ENCODE measurements at regions not wholly inside any gene's neighbourhood (a gene's known extent, or its start where the extent isn't known, plus 50 kb on each side); places are given as distances from the start of the nearest gene placed in this dataset.

DNA sequence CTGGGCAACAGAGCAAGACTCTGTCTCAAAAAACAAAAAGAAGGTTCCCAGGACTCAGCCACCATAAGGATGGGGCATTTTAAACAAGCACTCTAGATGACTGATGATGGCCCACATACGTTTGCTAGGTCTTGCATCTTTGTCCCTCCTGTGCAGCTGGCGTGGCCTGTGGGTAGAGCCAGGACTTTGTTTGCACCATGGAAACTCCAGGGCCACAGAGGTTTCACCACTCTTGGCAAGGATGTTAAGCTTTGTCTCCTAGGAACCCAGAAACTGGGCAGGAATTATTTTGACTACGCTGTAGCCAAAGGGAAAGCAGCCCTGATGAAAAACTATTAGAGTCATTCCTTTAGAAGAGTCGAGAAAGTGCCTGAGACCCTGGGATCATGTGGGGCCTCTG lies 54.1 kb upstream of the CALM2 start:
- FAIRE-seq (no peak), DNase-seq (ENCODE audit: low read depth, low spot score) (no peak)
- Histone ChIP-seq H3K4me1 (ENCODE audit: control insufficient read depth, extremely low read depth, insufficient read depth, low read length) (peaks cover 6% of the 10 kb centered on the region), H3K27me3 (ENCODE audit: control insufficient read depth in 2 of 2, insufficient read depth in 2 of 2, low read length in 2 of 2) (no peaks in the 10 kb centered on the region), H3K4me3 (replicated peaks in 1 of 3; ENCODE audit: insufficient read depth in 1 of 3, low read depth in 1 of 3, low read length in 3 of 3) (no peak overlapping the region), H3K27ac (ENCODE audit: insufficient read depth, low read depth, low read length) (no peak overlapping the region), H3K79me2 (ENCODE audit: control insufficient read depth, insufficient read depth, low read length) (no peaks in the 10 kb centered on the region), H3K9ac (replicated peaks; ENCODE audit: extremely low read depth, insufficient read depth, low read length) (no peak overlapping the region), H2AFZ (ENCODE audit: low read depth, low read length) (no peak overlapping the region), H3K36me3 (ENCODE audit: control insufficient read depth in 2 of 2, extremely low read depth in 1 of 2, insufficient read depth in 2 of 2, low read length in 2 of 2) (no peaks in the 10 kb centered on the region), H3K9me3 (replicated peaks; ENCODE audit: control insufficient read depth, insufficient read depth, low read length) (no peaks in the 10 kb centered on the region), H3K9me1 (replicated peaks; ENCODE audit: control insufficient read depth, extremely low read depth, insufficient read depth, low read length) (no peaks in the 10 kb centered on the region), H4K20me1 (replicated peaks; ENCODE audit: control insufficient read depth, extremely low read depth, insufficient read depth, low read length) (no peaks in the 10 kb centered on the region), H3K4me2 (ENCODE audit: insufficient read depth, low read length) (no peak overlapping the region)
- ChIA-PET CTCF (interaction anchor here (1.1 kb wide), 1 partner anchor 24 kb away, joined by 3 read pairs; no protein-coding TSS in a partner anchor), POLR2A (no interaction called here)
- BruUV-seq (replicated peaks): no TSS peak
- TF ChIP-seq GATA2 (IDR thresholded peaks at IDR 0.05; ENCODE audit: insufficient read depth, insufficient read length, low read depth, low read length): no peak
- no peak for TF ChIP-seq POLR2A (IDR thresholded peaks at IDR 0.05; ENCODE audit: low read depth, low read length)
- TF ChIP-seq EZH2 (IDR thresholded peaks at IDR 0.05; ENCODE audit: borderline replicate concordance, low read depth, low read length, severe bottlenecking): no peak
- TF ChIP-seq JUN (IDR thresholded peaks at IDR 0.05; ENCODE audit: borderline replicate concordance, insufficient read depth, insufficient read length, low read depth): no peak
- TF ChIP-seq, protein P1, sequence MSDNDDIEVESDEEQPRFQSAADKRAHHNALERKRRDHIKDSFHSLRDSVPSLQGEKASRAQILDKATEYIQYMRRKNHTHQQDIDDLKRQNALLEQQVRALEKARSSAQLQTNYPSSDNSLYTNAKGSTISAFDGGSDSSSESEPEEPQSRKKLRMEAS (IDR thresholded peaks at IDR 0.05; ENCODE audit: insufficient read depth, insufficient read length): no peak
- TF ChIP-seq MYC (IDR thresholded peaks at IDR 0.05; ENCODE audit: low read depth, low read length): no peak
- no peak for TF ChIP-seq POLR2AphosphoS5 (IDR thresholded peaks at IDR 0.05; ENCODE audit: insufficient read depth, low read depth, low read length)
- intact Hi-C loops (cut with micrococcal nuclease) (no loop called here), dilution Hi-C loops (cut with MboI; ENCODE audit: extremely low pct_ligation_motif_present, low sequenced_read_pairs) (no loop called here)

DNA sequence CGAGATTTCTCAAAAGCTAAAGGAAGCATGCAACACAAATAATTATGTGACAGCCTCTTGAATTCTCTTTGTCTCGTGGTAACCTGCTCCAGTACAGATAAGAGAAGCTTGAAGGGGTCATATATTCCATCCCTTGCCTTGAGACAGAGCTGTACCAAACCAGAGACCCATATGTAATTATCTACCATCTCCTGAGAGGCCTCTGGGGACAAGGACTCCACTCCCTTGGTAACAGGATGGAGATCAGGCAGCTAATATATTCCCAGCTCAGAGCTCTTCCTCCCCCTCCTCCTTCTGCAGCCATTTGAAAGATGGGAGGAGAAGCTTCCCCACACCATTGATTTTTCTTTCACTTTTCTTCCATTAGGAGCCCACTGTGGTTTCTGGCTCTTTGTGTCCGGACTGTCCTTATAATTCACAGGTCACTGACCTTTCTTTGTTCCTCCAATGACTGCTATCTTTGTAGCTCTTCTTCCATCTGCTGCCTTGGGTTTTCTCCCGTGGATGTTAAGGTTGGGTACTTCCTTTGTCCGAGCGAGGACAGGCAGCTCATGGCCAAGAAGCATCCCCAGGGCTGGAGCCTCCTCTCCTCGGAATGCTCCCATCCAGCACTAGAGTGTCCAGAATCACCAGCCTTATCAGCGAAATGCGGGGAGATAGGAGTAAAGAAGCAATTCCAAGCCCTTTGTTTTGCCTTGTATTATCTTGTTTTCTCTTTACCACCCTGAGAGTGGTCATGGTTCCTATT lies 51.4 kb upstream of the CALM2 start:
- no peak overlapping the region for H3K9ac ChIP-seq (replicated peaks; ENCODE audit: extremely low read depth, insufficient read depth, low read length)
- POLR2A ChIA-PET: interaction anchor here (0.6 kb wide), 1 partner anchor 25 kb away, joined by 5 read pairs; no protein-coding TSS in a partner anchor
- H3K36me3 ChIP-seq (ENCODE audit: control insufficient read depth in 2 of 2, extremely low read depth in 1 of 2, insufficient read depth in 2 of 2, low read length in 2 of 2): no peaks in the 10 kb centered on the region
- intact Hi-C loops (cut with micrococcal nuclease) (no loop called here), dilution Hi-C loops (cut with MboI; ENCODE audit: extremely low pct_ligation_motif_present, low sequenced_read_pairs) (no loop called here)
- no peak overlapping the region for H2AFZ ChIP-seq (ENCODE audit: low read depth, low read length)
- no peaks in the 10 kb centered on the region for H3K9me1 ChIP-seq (replicated peaks; ENCODE audit: control insufficient read depth, extremely low read depth, insufficient read depth, low read length)
- no peaks in the 10 kb centered on the region for H4K20me1 ChIP-seq (replicated peaks; ENCODE audit: control insufficient read depth, extremely low read depth, insufficient read depth, low read length)
- no peak overlapping the region for H3K27ac ChIP-seq (ENCODE audit: insufficient read depth, low read depth, low read length)
- DNase-seq (ENCODE audit: low read depth, low spot score) (no peak), FAIRE-seq (no peak)
- no peaks in the 10 kb centered on the region for H3K27me3 ChIP-seq (ENCODE audit: control insufficient read depth in 2 of 2, insufficient read depth in 2 of 2, low read length in 2 of 2)
- no peak overlapping the region for H3K4me3 ChIP-seq (replicated peaks in 1 of 3; ENCODE audit: insufficient read depth in 1 of 3, low read depth in 1 of 3, low read length in 3 of 3)
- BruUV-seq (replicated peaks): no TSS peak
- no peak overlapping the region for H3K4me2 ChIP-seq (ENCODE audit: insufficient read depth, low read length)
- no peaks in the 10 kb centered on the region for H3K9me3 ChIP-seq (replicated peaks; ENCODE audit: control insufficient read depth, insufficient read depth, low read length)
- TF ChIP-seq, protein P2, sequence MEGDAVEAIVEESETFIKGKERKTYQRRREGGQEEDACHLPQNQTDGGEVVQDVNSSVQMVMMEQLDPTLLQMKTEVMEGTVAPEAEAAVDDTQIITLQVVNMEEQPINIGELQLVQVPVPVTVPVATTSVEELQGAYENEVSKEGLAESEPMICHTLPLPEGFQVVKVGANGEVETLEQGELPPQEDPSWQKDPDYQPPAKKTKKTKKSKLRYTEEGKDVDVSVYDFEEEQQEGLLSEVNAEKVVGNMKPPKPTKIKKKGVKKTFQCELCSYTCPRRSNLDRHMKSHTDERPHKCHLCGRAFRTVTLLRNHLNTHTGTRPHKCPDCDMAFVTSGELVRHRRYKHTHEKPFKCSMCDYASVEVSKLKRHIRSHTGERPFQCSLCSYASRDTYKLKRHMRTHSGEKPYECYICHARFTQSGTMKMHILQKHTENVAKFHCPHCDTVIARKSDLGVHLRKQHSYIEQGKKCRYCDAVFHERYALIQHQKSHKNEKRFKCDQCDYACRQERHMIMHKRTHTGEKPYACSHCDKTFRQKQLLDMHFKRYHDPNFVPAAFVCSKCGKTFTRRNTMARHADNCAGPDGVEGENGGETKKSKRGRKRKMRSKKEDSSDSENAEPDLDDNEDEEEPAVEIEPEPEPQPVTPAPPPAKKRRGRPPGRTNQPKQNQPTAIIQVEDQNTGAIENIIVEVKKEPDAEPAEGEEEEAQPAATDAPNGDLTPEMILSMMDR (IDR thresholded peaks at IDR 0.05; ENCODE audit: extremely low read depth in 1 of 2, insufficient read depth in 1 of 2, low read depth in 1 of 2, low read length in 2 of 2): no peak
- no peak for TF ChIP-seq JUN (IDR thresholded peaks at IDR 0.05; ENCODE audit: borderline replicate concordance, insufficient read depth, insufficient read length, low read depth)
- TF ChIP-seq FOS (IDR thresholded peaks at IDR 0.05; ENCODE audit: borderline replicate concordance, insufficient read depth, low read length): no peak
- no peak for TF ChIP-seq POLR2AphosphoS5 (IDR thresholded peaks at IDR 0.05; ENCODE audit: insufficient read depth, low read depth, low read length)
- TF ChIP-seq EZH2 (IDR thresholded peaks at IDR 0.05; ENCODE audit: borderline replicate concordance, low read depth, low read length, severe bottlenecking): no peak
- no peak for TF ChIP-seq MYC (IDR thresholded peaks at IDR 0.05; ENCODE audit: low read depth, low read length)
- TF ChIP-seq POLR2A (IDR thresholded peaks at IDR 0.05; ENCODE audit: low read depth, low read length): no peak
- no peak for TF ChIP-seq GATA2 (IDR thresholded peaks at IDR 0.05; ENCODE audit: insufficient read depth, insufficient read length, low read depth, low read length)
- TF ChIP-seq, protein P1 (IDR thresholded peaks at IDR 0.05; ENCODE audit: insufficient read depth, insufficient read length): no peak
- CTCF ChIA-PET: interaction anchor here (0.6 to 2.6 kb wide), 9 partner anchors 8 to 209 kb away, joined by 3 to 8 read pairs (median 5); no protein-coding TSS in a partner anchor
- peaks cover 23% of the 10 kb centered on the region for H3K4me1 ChIP-seq (ENCODE audit: control insufficient read depth, extremely low read depth, insufficient read depth, low read length)
- no peaks in the 10 kb centered on the region for H3K79me2 ChIP-seq (ENCODE audit: control insufficient read depth, insufficient read depth, low read length)
